GM21717 (cell line): ENCODE measurements at regions not wholly inside any gene's neighbourhood (a gene's known extent, or its start where the extent isn't known, plus 50 kb on each side); places are given as distances from the start of the nearest gene placed in this dataset.

Source experiments
- ATAC-seq: cut with Tn5 transposase; IDR thresholded peaks from one replicate; pipeline ENCODE4 v1.9.1; 2021; ENCODE audit warnings: mild to moderate bottlenecking, moderate library complexity; ENCODE audit not compliant: unreplicated experiment

DNA sequence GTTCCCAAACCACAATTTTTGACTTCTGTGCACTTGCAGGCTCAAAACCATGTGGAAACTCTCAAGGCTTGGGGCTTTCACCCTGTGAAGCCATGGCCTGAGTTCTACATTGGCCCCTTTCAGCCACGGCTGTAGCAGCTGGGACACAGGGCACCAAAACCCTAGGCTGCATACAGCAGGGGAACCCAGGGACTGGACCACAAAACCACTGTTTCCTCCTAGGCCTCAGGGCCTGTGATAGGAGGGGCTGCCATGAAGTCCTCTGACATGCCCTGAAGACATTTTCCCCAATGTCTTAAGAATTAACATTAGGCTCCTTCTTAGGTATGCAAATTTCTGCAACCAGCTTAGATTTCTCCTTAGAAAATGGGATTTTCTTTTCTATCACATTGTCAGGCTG is 312.1 kb upstream of the TUSC1 start:
- no peak for ATAC-seq

DNA sequence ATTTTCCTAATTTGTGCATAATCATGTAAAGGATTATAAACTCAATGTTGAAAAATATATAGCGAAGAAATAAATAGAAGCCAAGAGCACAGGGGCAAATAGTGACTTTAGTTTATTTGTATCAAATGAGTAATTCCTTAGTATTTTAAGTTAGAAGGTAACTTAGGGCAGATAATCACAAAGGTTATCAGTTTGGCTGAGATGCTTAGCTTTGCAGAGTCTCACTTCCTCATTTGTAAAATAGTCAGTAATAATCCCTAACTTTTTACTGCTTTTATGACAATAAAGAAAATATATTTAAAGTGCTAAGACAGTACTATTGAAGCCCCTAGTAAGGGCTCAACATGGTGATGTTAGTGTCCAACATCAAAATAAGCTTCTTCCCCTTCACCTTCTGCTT is 297.4 kb upstream of the TUSC1 start:
- ATAC-seq = no peak

DNA sequence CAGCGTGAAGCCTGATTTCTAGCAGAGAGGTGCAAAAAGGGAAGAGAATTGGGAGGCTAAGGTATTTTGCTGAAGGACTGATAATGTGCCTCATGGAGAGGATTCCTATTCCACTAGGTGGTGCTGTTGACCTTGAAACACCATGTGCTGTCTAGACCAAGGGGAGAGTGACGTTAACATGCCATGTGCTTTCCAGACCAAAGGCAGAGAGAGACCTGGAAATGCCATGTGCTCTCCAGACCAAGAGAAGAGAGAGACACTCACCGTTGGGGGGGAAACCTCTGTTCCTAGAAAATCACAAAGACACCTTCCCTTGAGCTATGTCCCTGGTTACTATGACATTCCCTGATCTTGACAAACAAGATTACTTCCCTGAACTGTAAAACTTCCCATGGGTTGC is 286.0 kb upstream of the TUSC1 start:
- peak; percentile 81 for ATAC-seq

DNA sequence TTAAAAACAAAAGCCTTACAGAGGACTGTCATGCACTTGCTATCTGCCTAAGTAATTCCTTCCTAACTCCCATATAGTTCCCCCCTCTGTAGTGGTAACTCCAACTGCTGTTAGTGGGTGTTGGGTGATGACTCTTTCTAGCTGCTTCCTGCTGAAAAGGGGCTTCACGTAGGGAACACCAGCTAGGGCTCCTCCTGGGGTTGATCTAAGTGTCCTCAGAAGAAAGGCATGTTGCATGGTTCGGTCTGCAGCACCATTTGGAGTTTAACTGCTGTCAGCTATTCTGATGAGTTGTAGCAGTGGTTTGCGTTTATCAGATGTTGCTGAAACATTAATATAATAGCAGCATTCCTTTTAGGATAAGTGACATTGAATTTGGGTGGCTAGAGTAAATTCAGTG is 281.9 kb upstream of the TUSC1 start:
- ATAC-seq = no peak

DNA sequence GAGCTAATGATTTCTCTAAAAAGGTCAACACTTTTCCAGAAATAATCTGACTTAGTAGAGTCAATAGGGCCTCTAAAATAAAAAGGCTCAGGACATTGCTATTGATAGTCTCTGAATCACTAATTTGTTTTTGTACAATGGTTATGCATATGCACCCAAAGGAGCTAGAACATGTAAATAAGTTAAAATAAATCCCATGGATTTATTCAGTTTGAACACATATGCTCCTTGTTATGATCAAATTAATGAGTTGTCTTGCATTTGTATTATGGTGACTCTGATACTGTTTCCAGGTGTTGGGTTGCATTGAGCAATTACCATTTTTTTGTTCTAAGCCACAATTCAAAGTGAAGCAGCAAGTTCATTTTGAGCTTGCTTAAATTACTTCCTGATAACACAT is 276.0 kb upstream of the TUSC1 start:
- no peak for ATAC-seq

DNA sequence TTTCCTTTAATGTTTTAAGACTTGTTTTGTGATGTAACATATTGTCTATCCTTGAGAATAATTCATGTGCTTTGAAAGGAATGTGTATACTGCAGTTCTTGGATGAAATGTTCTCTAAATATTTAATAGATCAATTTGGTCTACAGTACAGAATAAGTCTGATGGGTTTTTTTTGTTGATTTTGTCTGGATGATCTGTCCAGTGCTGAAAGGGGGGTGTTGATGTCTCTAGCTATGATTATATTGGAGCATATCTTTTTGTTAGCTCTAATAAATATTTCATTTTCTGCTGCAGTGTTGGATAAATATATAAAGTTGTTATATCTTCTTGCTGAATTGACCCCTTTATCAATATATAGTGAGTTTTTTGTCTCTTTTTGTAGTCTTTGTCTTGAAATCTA is 269.9 kb upstream of the TUSC1 start:
- ATAC-seq = no peak

DNA sequence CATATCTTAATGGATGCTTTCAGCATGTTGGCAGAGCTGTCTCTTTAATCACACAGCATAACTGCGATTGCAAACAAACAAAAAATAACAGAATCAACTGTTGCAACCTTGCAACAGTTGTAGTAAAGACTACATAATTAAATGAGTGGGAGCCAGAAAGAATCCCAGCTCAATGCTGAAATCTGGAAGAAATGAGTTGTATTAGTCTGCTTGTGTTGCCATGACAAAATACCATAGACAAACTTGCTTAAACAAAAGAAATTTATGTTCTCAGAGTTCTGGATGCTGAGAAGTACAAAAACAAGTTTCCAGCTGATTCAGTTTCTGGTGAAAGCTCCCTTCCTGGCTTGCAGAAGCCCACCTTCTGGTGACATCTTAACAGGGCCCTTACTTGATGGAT is 260.9 kb upstream of the TUSC1 start:
- no peak for ATAC-seq

DNA sequence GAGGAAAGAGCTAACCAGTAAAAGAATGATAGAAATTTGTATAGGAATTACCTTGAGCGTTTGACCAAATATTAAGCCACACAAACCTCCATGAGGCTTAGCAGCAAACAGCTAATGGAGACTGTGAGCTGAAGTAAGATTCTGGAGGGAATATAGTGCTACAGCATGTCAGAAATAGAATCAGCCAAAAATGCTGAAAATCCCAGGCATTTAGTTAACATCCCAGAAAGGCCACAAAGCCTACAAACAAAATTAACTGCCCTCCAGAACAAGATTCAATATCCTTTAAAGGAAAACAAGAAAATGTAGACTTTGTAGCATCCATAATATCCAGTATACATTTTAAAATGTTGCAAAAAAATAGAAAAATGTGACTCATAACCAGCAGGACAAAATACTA is 257.8 kb upstream of the TUSC1 start:
- ATAC-seq = no peak

DNA sequence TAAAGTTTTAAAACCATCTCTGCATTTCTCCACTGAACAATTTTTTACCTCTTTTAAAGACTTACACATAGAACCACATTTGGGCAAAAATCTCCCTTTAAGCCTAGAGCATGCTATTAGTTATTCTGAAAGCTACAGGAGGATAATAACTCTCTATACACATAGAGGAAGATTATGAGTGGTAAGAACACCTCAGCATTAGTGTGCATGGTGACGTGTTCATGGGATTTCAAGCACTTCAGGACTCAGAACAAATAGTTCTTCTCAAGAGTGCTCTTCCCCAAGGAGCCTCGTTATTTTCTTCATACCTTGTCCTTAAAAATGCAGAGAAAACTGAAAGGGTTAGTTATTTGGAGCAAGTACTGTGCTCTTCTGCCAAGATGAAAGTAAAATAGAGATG is 256.9 kb upstream of the TUSC1 start:
- no peak for ATAC-seq

DNA sequence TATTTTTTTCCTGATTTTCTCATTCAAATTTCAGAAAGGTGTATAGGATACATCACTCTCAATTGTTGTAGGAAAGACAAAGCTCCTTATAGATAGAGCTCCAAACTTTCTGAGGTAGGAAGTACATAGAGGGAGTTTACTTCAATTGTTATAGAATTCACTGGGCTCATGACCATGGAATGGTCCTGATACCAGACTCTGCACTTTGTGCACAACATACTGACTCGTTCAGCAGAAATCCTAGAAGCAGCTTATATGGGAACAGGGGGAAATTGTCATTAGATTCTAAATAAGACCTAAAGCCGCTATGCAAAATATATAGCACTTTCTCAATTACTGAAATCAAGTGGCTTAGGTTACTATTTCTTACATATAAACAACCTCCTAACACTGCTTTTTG is 240.5 kb upstream of the TUSC1 start:
- no peak for ATAC-seq

DNA sequence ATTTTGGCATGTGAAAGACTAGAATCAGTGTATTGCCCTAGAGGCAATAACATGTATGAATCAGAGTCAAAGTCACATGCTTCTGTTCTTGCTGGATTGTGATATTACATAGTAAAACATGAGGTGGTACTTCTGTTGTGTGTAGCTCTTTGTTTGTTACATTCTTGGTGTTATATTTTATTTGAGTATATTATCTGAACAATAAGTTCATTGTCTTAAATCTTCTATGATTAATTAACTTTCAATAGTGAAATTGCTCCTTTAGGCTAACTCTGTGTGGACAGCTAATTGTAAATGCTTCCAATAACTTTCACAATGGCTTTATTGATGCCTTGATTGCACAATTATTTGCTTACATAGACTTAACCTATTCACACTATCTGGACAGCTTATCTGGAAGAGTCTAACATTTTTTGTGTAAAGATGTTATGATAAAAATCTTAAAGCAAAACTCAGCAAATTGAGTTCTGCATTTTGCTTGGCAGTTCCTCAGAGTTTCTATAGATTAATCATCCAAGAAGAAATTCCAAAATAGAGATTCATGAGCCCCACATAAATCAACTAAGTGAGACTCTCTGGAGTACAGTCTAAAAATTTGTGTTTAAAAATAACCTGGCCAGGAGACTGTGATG is 239.6 kb upstream of the TUSC1 start:
- ATAC-seq = no peak

DNA sequence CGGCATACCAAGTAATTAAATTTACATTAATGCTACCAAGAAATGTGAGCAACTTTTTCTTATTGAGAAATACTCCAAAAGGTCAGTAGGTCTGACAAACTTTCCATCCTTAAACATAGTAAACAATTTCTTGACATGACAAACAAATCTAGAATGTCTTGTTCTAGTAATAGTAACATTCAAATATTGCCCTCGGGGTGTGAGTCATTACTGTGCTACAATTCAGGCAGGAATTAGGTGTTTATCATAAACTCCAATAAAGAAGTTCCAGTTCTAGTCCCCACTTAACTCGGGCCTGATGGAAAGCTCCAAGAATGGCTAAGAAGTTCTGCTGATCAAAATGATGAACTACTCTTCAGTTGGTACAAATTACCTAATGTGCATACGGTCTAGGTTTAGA is 235.6 kb upstream of the TUSC1 start:
- ATAC-seq = no peak

DNA sequence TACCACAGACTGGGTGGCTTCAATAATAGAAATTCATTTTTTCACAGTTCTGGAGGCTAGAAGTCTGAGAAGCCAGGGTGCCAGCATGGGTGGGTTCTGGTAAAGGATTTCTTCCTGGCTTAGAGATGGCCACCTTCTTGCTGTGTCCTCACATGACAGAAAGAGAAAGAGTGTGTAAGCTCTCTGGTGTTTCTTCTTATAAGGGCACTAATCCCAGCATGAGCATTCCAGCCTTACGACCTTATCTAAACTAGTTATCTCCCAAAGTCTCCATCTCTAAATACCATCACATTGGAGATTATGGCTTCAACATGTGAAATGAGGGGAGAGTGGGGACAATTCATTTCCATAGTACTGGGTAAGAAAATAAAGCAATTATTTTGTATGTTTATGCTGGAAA is 226.5 kb upstream of the TUSC1 start:
- ATAC-seq = no peak

DNA sequence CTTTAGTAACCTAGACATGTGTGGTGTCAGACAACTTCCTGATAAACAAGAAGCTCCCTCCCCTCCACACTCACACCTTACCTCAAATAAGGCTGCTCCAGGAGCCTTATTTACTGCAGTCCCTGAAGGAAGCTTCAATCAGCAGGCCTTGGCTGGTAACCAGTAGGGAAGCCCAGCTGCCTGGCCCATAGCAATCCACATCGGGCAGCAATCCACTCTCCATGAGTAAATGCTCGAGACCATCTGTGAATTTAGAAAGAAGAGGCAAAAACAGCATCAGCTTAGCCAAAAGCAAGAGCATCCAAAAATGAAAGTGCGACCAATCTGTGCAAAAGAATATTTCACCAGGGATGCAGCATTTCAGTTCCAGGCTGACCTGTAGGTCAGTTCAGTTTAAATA is 213.3 kb upstream of the TUSC1 start:
- no peak for ATAC-seq

DNA sequence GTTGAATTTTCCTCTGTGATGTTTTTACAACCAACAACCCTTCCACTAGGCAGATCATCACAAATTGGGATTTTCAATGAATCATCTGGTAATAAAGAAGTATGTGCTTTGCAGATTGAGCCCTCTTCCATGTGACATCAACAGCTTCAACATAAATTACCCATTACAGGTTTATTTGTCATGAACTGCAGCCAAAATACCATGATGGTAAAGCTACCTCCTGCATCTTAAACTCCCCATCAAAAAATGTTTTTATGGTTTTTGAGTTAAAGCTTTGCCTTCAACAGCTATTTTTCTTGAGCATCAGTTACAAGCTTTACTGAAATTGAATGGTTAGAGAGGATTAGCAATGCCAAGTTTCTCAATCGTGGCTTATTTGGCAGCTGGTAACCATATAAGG is 211.4 kb upstream of the TUSC1 start:
- ATAC-seq = no peak

DNA sequence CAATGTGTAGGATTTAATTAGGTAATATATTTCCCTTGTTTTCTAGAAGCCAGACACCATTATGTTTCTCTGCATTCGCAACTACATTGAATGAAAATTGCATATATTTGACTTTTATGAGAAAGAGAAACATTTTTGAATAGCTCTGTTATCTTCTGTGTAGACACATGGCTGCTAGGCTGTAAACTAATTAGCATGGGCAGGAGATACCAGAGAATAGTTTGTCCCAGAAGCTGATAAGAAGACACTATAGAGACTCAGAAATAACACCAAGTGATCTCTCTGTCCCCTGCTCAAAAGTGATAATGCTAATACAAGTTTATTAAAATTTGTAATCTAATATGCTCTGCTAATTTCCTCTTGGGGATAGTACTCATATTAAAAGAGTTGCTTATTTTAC is 198.0 kb upstream of the TUSC1 start:
- ATAC-seq = no peak

DNA sequence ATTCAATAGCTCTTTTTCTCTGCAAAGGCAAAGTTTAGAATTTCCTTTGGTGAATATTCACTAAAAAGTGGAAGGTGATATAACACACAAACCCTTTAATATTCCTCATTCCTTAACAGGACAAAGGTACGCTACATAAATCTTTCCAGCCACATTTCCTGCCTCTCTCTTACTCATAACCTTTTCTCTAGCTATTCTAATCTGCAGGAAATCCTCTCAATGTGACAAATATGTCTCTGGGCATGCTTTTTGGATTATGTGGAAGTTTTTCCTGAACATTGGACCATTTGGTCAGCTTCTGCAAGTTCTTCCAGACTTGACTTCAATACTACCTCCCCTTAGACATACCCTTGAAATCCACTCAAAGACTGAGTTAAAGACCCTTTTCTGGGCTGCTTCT is 186.3 kb upstream of the TUSC1 start:
- ATAC-seq = no peak

DNA sequence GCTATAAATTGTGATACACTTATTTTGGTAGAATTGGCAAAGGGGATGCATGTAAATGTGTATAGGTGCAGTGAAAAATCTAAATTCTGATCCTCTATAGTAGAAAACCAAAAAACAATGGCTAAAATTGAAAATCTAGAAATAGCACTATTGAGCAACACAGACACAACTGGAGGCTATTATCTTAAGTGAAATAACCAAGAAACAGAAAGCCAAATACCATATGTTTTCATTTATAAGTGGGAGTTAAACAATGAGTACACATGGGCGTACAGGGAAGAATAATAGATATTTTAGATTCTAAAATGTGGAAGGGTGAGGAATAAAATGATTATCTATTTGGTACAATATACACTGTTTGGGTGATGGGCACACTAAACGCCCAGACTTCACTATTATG is 183.2 kb upstream of the TUSC1 start:
- ATAC-seq = no peak

DNA sequence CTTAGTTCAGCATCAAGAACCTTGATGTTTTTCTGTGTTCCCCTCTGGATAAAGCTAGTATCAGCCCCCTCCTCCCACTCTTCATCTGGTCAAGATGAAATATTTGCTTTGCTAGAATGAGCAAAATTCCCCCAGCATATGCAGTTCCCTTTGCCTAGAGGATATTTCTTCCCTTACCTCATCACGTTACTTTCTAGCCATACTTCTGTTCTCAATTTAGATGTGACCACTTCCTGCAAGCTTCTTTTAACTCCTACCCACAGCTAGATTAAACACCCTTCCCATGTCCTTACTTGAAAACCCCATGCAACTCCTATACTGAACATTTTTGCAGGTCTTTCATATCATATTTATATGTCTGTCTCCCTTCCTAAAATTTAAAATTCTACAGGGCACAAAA is 178.9 kb upstream of the TUSC1 start:
- ATAC-seq = no peak

DNA sequence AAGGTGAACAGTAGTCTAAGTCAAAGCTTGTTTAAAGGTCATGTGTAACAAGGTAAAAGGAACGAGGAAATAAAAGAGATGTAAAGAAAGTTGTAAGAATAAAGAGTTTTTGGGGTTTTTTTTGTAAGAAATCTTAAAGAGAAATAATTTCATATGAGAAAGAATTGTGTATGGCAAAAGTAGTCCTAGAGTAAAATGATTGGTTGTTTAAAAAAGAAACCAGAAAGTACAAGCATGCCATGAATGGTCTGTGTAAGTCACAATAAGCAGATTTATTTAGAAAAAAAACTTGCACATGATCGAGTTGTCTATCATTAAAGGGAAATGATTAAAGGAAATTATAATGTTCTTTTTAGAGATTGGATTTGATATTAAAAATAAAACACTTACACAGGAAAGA is 172.6 kb upstream of the TUSC1 start:
- no peak for ATAC-seq

DNA sequence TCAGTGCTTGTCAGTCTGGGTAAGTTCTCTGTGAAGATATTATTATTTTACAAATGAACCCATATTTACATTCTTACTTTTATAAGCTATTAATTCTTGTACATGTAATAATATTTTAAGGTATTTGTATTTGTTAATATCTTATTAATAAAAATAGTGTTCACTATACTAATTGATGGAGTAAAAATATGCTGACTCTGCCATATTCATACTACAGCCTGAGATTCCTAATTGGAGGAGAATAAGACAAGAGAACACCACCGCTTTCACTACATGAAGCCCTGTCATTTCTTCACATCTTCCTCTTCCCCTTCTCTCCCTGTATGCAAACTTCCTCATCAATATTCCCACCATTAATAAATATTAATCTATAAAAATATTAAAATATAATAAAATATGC is 167.6 kb upstream of the TUSC1 start:
- ATAC-seq = no peak

DNA sequence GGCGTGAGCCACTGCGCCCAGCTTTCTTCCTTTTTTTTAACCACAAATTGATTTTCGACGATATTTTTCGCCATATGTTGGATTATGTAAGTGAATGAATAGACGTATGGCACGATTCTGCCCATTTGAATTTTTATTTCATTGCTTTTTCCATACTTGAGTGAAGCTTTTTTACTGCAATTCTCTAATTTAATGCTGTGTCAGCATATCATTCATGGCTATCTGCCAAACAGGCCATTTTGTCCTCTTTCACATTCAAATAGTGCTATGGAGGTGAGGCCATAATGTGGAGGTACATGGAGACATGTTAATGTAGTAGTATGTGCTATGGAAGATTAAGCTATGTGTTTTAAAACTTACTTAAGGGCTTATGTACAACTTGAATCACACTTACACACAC is 152.1 kb upstream of the TUSC1 start:
- no peak for ATAC-seq

DNA sequence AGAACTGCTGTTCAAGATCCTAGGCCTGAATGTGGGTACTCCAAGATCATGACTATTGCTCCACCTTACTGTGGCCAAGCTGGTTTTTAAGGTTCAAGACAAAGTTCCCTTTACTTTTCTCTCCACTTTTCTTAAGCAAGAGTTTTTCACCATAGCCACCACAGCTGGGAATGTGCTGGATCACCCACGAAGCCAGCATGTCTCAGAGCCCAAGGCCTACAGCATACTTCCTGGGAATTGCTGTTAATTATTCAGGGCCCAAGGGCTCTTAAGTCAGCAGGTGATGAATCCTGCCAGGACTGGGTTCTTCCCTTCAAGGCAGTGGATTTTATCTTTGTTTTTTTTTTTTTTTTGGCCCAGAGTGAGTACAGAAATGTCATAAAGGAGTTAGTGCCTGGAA is 149.4 kb upstream of the TUSC1 start:
- no peak for ATAC-seq

DNA sequence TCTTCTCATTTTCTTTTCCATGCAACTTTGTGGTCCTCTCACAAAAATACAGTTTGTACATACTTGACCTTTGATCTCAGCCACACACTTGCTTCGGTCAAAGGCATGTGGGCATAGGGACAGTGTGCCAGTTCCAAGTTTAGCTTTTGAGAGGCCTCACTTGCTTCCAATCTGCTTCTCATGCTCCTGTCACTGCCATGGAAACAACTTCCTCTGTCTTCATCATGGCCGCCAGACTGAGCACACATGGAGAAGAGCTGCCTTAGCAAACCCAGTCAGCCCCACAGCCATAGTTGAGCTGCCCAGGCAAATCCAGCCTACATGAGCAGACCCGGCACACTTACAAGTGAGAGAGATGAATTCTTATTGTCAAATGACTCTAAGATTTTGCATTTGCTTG is 138.2 kb upstream of the TUSC1 start:
- ATAC-seq = no peak
